ENCODE measurements at regions not wholly inside any gene's neighbourhood (a gene's known extent, or its start where the extent isn't known, plus 50 kb on each side); places are given as distances from the start of the nearest gene placed in this dataset.

- no peak for DNase-seq
Measured at GRCh38 chr2:14194233-14194632, 438.3 kb upstream of the LRATD1 start.

GRCh38 chr2:14197293-14197692 lies 435.2 kb upstream of the LRATD1 start:
- no peak for DNase-seq

DNA sequence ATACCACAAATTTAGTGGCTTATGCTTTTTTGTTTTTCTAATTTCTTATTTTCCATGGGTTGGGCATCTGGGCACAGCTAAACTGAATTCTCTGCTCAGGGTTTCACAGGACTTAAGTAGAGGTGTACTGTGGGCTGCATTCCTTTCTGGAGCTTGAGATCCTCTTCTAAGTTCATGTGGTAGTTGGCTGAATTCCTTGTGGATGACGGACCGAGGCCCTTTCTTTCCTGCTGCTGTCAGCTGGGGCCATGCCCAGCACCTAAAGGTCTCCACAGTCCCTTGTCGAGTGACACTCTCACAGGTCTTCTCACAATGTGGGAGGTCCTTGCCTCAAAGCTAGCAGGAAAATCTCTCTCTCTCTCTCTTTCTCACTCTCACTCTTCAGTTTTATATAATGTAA lies 433.5 kb upstream of the LRATD1 start:
- DNase-seq, result no peak

DNA sequence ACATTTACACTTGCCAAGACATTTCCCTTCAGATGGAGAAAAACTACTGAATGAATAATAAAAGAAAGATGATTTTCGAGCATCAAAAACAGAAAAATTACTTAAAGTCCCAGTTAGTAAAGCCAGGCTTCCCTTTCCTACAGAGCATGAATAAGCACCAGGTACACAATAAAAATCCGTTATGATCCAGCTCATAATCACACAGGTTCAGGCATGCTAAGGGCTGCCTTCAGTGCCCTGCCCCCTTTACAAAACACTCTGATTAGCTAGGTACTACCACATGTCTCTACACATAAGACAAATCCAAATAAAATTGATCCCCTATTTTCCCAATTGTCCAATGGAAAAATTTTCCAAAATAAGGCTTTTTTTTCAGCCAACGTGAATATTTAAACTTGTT lies 413.2 kb upstream of the LRATD1 start:
- no peak for DNase-seq

- no peak for DNase-seq
Measured at GRCh38 chr2:14220101-14220500, 412.4 kb upstream of the LRATD1 start.

GRCh38 chr2:14221466-14221865 lies 411.1 kb upstream of the LRATD1 start:
- no peak for DNase-seq

GRCh38 chr2:14223576-14223975 lies 408.9 kb upstream of the LRATD1 start:
- no peak for DNase-seq

GRCh38 chr2:14231391-14231898 lies 401.1 kb upstream of the LRATD1 start:
- DNase-seq, result no peak

DNA sequence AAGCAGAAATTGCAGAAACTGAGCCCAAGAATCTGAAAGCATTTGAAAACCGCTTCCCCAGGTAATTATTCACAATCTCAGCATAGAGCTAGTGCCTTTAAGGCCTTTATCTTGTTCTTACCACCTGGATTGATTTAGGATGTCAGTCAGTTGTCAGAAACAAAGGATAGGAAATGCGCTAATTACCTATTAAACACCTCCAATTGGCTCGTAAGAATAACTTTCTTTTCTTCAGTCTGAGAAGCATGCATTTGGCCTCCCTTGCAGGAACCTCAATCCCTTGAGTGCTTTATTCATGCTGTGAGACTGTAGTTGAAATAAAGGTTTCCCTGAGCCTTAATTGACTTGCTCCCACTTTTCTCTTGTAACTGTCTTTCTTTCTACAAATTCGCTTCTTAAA lies 400.3 kb upstream of the LRATD1 start:
- no peak for DNase-seq

GRCh38 chr2:14234911-14235310 lies 397.6 kb upstream of the LRATD1 start:
- DNase-seq, result no peak

DNA sequence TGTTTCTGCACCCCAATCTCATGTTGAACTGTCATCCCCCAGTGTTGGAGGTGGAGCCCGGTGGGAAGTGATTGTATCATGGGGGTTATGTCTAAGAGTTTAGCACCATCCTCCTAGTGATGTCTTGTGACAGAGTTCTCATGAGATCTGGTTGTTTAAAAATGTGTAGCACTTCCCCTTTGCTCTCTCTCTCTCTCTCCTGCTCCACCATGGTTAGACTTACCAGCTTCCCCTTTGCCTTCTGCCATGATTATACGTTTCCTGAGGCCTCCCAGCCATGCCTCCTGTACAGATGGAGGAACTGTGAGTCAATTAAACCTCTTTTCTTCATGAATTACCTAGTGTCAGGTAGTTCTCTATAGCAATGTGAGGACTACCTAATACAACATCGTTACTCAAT lies 396.9 kb upstream of the LRATD1 start:
- DNase-seq, result no peak

DNA sequence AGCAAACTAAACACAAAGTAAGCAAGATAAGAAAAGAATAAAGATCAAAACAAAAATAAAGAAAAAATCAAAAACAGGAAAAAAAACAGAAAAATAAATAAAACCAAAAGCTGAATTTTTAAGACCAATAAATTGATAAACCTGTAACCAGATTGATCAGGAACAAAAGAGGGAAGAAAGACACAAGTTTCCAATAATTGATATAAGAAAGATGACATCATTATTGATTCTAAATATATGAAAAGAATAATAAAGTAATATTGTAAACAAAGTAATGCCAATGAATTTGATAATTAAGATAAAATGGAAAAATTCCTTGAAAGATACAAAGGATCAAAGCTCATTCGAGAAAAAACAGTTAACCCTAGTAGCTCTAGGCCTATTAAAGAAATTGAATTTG lies 394.6 kb upstream of the LRATD1 start:
- no peak for DNase-seq

- DNase-seq, result no peak
Measured at GRCh38 chr2:14239605-14240004, 392.9 kb upstream of the LRATD1 start.

GRCh38 chr2:14240868-14241267 lies 391.6 kb upstream of the LRATD1 start:
- DNase-seq, result no peak

DNA sequence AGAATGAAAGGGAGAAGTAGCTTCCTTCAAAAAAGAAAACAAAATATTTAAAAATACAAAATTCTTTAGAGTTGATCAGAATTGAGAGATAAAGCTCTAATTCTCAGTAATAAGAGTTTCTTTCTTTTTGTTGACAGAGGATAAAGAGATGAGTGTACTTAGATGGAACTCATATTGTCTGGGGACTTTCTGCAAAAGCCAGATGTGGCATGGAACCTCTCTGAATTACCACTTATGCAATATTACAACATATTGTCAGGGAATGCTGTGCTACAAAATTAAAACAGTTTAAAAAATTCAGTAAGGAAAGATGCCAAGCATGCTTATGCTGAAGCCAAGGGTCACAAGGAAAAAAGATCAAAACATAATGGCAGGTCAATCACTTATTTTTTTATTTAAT lies 386.6 kb upstream of the LRATD1 start:
- DNase-seq, result no peak

DNA sequence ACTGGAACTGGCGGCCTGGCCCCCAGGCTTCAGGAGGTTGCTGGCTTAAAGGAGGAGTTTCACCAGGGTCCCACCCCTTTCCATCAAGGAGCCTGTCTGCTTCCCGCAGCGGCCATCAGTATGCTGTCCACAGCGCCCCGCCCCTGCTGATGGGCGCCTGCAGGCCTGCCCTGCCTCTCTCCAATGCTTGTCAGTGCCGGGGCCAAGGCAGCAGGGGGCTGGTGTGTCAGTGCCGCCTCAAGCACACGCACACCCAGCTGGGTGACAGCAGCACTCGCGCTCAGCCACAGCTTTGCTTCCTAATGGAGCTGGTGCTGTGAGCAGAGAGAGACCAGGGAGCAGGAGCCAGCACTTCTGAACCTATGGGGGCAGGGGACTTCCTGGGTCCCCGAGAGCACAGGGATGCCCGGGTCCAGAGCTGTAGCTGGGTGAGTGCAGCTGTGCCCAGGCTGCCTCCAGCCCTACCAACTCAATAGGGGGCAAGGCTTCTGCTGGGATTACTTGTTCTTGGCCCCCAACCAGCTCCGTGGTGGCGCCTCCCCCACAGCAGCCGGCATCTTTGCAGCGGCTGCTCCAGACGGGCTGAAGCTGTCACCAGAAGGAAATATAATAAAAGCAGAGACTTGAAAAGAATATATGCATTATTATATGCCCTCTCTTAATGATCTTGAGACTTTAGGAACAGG lies 377.2 kb upstream of the LRATD1 start:
- DNase-seq, result no peak

- DNase-seq, result no peak
Measured at GRCh38 chr2:14256890-14257289, 375.6 kb upstream of the LRATD1 start.

DNA sequence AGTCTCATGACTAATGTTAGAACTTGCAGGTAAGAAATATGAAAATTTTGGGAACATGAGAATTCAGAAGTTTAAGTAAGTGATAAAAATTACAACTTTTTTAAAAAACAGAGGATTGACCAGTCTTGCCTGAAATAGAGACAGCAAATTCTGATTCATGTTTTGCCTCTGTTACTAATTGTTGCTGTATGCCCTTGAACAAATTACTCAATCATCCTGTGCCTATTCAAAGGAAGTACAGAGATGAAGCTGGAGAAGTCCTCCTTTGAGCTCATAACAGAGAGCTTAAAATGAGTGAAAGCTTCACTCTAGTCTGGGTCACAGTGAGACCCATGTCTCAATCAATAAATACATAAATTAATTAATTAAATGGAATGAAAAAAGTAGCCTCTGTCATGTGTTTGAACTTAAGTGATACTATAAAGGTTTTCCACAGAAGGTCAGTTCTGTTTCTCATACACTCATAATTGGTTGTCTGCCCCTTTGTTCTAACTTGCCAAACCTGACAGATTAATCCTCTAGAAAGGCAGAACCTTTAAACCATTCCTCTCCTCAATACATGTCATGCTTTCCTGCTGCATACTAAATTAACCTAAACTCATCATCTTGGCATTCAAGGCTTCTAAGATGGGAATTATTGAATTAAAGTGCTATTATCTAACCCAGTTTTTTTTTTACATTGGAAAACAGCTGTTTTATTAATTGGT lies 374.6 kb upstream of the LRATD1 start:
- no peak for DNase-seq

- no peak for DNase-seq
Measured at GRCh38 chr2:14261771-14262170, 370.7 kb upstream of the LRATD1 start.

DNA sequence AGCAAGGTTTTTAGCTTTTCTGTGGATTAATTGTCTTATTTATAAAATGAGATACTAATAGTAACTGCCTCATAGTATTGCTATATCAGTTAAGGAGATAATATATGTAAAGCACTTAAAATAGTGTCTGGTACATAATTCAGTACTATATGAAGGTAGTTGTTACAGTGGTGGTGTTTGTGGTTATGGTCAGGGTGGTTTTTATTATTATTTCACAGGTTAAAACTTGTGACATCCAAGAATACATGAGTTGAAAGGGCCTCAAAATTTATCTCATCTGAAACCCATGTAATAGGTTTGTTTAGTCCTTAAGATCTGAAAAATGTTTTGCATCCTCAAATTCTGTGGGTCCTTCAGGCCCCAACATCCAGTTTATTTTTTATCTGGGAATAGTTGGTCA lies 369.5 kb upstream of the LRATD1 start:
- no peak for DNase-seq

GRCh38 chr2:14270036-14270582 lies 362.4 kb upstream of the LRATD1 start:
- no peak for DNase-seq

DNA sequence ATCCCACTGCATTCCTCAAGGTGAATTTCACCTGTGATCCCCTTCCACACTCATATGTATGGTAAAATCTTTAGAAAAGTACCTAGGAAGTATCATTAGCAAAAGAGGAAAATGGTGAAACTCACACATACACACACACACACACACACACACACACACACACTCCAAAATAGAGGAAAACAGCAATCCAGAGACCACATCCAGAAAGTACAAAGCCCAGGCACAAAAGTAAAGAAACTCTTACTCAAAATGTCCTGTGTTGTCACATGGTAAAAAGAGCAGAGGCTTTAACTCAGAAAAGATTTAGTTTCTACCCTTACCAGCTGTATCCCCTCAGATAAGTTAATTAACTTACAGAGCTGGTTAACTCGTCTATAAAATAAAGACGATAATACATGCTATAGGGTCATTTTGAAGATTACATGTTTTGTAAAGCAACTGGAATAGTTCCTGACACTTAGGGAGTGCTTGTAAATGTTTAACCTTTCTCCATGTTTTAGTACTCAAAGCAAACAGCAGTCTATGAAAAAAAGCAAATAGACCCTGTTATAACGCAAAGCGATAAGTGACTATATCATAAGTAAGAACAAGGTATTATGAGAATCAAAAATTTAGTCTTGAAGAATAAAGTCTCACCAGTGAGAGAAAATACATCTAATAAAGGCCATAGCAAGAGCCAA lies 360.0 kb upstream of the LRATD1 start:
- no peak for DNase-seq

DNA sequence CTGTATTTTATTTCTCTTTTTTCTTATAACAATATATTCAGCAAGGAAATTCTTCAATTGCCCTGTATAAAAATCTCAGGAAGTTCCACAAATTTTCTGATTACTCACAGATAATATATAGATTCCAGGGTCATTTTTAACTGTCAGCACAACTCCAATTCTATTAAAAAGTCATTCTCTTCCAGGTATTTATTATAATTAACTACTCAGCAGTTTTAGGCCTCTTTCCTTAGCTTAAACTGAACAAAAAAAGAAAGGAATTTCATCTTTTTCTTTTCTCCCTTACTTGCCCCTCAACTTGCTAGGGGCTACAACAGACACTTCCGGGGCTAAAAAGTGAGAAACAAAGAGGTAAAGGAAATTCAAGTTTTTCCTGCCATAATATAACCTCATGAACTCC lies 358.9 kb upstream of the LRATD1 start:
- DNase-seq, result no peak

Data from right kidney (tissue), 1 donor.